GM12875 (cell line): ENCODE measurements at regions not wholly inside any gene's neighbourhood (a gene's known extent, or its start where the extent isn't known, plus 50 kb on each side); places are given as distances from the start of the nearest gene placed in this dataset.

Experiments used
- H3K4me3 ChIP-seq: one replicate; pipeline ENCODE4 v1.5.1; 2011; ENCODE audit warnings: low read depth, low read length, control low read depth
- TF ChIP-seq, protein P1 (sequence below): IDR thresholded peaks from 2 replicates; pipeline ENCODE4 v1.5.1; 2011; ENCODE audit warnings: low read depth, mild to moderate bottlenecking, control low read depth, inconsistent platforms, low read length, moderate library complexity, borderline replicate concordance; ENCODE audit not compliant: insufficient read depth

GRCh38 chr4:38547052-38547451, 116.9 kb upstream of the KLF3 start:
- no peak overlapping the region for H3K4me3 ChIP-seq
- TF ChIP-seq, protein P1, sequence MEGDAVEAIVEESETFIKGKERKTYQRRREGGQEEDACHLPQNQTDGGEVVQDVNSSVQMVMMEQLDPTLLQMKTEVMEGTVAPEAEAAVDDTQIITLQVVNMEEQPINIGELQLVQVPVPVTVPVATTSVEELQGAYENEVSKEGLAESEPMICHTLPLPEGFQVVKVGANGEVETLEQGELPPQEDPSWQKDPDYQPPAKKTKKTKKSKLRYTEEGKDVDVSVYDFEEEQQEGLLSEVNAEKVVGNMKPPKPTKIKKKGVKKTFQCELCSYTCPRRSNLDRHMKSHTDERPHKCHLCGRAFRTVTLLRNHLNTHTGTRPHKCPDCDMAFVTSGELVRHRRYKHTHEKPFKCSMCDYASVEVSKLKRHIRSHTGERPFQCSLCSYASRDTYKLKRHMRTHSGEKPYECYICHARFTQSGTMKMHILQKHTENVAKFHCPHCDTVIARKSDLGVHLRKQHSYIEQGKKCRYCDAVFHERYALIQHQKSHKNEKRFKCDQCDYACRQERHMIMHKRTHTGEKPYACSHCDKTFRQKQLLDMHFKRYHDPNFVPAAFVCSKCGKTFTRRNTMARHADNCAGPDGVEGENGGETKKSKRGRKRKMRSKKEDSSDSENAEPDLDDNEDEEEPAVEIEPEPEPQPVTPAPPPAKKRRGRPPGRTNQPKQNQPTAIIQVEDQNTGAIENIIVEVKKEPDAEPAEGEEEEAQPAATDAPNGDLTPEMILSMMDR, result no peak

GRCh38 chr4:38548256-38548655, 115.7 kb upstream of the KLF3 start:
- H3K4me3 ChIP-seq, result no peak overlapping the region
- TF ChIP-seq, protein P1, result no peak

DNA sequence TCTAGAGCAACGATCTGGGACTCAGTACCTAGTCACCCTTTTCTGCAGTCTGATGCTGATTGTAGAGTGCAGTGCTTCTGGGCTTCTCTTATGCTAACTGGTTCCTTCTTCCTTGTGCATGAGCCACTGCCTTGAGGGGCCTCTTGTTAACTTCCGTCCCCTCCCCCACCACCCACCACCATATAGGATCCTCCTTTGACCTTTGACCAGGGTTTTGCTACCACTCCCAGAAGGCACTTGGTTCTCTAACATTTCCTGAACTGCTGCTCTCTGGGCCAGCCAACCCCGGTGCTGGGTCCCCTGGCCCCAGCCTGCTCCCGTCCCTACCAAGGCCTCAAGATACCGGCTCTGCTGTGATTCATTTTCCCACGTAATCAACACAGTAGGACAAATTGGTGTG, 104.6 kb upstream of the KLF3 start:
- TF ChIP-seq, protein P1, result no peak
- H3K4me3 ChIP-seq, result no peak overlapping the region

- TF ChIP-seq, protein P1, result no peak
- no peak overlapping the region for H3K4me3 ChIP-seq
Measured at GRCh38 chr4:38560340-38560739, 103.7 kb upstream of the KLF3 start.

DNA sequence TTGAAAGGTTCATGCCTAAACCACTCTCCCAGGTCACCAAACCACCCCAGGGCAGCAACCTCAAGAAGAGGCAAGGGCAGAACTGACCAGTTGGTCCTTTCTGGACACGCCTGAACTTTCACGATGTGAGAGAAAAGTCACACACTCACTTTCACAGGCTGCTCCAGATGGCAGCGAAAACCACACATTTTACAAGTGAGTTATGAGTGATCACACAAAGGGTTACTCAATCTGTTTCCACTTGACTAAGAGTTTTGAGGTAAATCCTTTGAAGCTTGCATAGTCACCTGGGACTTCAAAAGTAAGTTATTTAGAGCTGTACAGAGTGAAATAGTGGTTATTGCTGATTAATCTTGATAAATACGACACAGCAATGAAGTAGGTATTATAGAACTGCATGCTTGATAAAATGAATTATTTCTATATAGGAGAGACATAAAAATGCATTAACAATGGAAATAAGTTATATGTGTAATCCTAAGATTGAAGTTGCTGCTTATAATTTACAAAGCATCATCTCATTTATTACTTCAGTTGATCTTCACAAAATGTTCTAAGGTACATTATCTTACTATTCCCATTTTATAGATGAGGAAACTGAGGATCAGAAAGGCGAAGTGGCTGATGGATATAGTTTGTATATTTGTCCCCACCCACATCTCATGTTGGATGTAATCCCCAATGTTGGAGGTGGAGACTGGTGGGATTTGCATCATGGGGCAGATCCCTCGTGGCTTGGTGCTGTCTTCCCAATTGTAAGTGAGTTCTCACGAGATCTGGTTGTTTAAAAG, 103.0 kb upstream of the KLF3 start:
- H3K4me3 ChIP-seq, result no peak overlapping the region

DNA sequence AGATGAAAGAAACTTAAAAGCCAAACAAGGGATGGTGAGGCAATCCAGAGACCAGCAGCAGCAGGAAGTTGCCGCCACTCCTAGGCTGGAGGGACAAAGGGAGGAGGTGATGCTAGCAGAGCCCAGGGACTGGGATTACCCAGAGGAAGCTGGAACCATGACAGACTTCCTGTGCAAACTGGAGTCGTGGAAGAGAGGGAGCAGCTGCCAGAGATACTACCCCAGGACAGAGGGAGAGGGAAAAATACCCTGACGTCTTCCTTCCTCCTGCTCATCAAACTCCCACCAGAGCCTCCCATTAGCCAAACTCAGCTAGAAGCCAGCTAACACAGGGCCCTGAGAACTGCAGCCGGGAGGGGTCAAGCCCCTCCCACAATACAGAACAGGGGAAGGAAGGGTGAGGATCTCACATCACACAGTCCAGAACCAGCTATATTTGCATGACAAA, 101.2 kb upstream of the KLF3 start:
- TF ChIP-seq, protein P1, result no peak
- no peak overlapping the region for H3K4me3 ChIP-seq

More for the DNA sequence above, 103.0 kb upstream of the KLF3 start:
- TF ChIP-seq, protein P1, result no peak
